ENCODE measurements at regions not wholly inside any gene's neighbourhood (a gene's known extent, or its start where the extent isn't known, plus 50 kb on each side); places are given as distances from the start of the nearest gene placed in this dataset.

DNA sequence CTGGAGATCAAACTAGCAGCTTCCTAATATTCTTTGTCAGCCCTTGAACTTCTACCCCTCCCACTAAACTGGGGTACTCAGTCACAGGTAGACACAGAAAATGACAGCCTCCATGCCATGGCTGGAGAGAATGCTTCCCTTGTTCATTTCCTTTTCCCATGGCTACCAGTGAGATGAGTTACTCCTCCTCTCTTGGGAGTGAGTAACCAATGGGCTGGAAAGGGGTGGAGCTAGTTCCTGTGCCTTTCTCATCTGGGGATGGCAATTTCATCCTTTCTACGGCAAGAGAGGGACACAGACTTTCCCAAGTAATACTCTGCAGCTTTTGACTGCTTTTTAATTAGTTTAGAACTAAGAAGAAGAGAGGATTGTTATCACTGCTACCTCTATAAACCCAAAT lies 1045.6 kb upstream of the WWC1 start:
- TF ChIP-seq, protein P1, sequence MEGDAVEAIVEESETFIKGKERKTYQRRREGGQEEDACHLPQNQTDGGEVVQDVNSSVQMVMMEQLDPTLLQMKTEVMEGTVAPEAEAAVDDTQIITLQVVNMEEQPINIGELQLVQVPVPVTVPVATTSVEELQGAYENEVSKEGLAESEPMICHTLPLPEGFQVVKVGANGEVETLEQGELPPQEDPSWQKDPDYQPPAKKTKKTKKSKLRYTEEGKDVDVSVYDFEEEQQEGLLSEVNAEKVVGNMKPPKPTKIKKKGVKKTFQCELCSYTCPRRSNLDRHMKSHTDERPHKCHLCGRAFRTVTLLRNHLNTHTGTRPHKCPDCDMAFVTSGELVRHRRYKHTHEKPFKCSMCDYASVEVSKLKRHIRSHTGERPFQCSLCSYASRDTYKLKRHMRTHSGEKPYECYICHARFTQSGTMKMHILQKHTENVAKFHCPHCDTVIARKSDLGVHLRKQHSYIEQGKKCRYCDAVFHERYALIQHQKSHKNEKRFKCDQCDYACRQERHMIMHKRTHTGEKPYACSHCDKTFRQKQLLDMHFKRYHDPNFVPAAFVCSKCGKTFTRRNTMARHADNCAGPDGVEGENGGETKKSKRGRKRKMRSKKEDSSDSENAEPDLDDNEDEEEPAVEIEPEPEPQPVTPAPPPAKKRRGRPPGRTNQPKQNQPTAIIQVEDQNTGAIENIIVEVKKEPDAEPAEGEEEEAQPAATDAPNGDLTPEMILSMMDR (IDR thresholded peaks at IDR 0.05 in 4 of 5, conservative IDR thresholded peaks at IDR 0.05 in 1 of 5), result no peak
- no peak for TF ChIP-seq POLR2A (IDR thresholded peaks at IDR 0.05)

Data from gastrocnemius medialis (tissue), 4 donors.